Activated CD4-positive, alpha-beta T cell treated with anti-CD3 and anti-CD28 coated beads, Interleukin-2, amount 50 U/mL, for 24 hours (primary cell): ENCODE measurements at regions not wholly inside any gene's neighbourhood (a gene's known extent, or its start where the extent isn't known, plus 50 kb on each side); places are given as distances from the start of the nearest gene placed in this dataset.
"Not testable (repeated sequence)": the region's sequence is repeated elsewhere in the genome, so short reads cannot be mapped to it uniquely, and the experiment has no call there.

Source experiments
- DNase-seq, 2 donors: peaks; one replicate each; pipeline ENCODE4 v3.0.0-alpha.2; 2020; ENCODE audit warnings: low read depth in 1 of 2, low spot score in 1 of 2

DNA sequence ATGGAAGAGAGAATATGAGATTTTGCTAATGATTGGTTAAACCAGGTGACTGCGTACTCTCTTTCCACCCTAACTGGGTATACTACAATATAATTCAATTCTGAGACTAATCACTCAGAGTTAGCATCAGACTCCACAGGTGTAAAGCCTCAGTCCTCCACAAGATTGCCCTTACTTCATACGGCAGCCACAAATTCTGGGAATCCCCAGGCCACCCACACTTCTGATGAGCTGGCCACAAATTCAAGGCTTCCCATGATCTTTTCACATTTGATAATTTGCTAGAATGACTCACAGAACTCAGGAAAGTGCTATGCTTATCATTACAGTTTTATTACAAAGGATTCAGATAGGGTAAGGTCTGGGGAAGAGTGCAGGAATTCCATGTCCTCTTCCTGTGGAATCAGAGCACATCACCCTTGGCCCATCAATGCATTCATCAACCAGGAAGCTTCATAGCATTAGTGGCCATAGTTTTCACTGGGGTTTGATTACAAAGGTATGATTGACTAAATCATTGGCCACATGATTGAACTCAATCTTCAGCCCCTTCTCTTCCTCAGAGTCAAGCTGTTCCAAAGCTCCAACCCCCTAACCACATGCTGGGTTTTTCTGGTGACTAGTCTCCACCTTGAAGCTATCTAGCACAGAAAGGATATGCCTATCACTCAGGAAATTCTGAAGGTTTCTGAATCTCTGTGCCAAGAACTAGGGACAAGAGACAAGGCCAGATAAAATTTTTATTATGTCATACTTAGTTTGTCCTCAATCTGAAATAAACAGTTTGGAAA lies 131.7 kb downstream of the HHIPL2 start:
- no peak for DNase-seq

DNA sequence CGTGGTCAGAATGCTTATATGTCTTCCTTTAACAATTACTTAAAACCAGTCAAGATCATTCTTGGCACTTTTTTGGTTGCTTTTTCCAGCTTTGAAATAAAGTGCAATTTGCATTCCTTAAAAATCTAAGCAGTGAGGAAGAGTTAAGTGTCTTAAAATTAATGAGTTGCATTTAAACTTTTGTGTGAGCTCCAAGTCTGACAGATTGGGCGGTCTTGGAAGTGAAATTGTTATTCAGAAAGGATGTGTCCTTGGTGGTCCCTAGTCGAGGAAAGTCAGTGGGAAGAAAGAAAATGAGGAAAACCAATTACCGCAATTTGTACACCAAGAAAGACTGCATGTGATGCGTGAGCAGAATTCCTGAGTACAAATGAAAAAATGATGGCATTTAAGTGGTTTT lies 132.5 kb downstream of the HHIPL2 start:
- no peak for DNase-seq

DNA sequence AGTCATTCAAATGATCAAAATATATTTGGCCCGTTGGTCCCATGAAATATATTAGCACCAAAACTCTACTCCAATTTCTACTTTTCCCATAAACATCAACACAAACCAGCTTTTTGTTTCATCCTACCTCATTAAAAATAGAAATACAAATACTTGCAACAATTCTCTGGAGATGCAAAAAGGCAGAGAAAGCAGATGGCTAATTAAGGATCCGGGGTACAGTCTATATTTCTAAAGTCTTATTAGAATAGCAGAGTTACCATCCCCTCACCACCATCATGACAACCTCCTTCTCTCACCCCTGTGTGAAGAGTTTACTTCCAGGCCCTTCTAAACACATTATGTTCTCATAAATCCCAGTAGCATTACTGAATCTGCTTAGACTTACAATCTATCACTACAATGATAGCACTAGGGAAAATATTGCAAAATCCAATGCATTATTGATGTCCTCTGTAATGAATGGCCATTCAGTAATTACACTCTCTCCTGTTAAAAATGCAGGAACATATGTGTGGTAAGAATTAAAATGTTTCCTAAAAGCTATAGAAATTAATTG lies 133.8 kb downstream of the HHIPL2 start:
- no peak for DNase-seq

DNA sequence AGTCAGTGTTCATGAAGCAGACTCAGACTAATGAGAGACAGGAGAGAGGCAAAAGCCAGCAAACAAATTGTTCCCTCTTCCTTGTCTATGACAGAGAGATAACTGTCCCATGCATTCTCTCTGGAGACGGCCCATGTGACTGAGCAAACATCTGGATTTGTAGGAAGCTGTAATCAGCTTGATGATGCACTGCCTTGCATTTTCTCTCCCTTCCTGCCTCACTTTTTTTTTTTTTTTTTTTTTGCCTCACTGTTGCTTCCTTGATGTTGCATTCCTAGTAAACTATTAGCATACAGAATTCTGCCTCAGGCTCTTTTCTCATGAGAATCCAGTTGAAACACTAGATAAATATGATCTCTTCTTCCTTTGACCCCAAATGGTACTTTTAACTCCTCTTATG lies 134.5 kb downstream of the HHIPL2 start:
- no peak for DNase-seq

DNA sequence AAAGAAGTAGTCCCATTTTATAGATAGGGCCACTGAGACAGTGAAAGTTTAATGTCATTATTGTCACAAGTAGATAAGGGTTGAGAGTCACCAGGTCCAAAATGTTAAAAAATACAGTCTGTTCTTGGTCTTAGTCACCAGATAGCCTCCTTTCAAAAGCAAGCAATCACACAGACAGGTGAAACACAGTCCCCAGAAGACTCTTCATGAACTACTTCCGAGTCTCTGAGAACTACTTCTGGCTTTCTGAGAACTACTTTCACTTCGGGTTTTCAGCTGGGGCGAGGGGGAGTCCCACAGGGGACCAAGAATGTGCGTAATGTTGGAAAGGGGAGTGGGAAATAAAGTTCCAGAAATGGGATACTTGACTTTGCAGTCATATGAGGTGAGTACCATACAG lies 143.2 kb downstream of the HHIPL2 start:
- no peak for DNase-seq

DNA sequence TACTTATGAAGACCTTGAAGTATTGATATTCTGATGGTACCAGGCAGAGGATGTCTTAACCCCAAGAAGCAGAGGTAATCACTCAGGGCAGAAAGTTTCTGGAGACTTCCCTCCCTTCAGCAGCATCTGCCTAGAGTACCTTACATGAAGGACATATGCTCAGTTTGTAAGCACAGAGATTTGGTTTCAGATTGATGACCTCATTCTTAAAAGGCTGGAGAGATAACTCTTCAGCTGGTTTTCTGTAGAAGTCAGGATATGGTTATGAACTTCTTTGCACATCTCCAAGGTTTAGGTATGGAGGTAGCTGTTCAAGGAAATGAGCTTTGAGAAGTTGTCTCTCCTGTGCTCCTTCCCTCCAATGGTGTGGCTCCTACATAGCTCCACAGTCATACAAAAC lies 148.7 kb downstream of the HHIPL2 start:
- no peak for DNase-seq

DNA sequence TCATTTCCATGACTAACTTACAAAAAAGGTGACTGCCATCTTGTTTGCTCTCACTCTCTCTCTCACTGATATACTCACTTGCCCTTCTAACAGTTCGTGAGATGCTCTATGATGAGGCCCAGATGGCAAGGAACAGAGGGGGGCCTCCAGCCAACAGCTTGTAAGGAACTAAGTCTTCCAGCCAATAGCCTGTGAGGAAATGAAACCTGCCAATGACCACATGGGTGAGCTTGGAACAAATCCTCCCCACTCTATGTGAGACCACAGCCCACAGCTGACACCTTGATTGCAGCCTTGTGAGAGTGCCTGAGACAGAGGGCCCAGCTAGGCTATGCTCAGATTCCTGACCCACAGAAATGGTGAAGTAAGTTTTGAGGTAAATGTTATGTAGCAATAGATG lies 153.7 kb downstream of the HHIPL2 start:
- no peak for DNase-seq

DNA sequence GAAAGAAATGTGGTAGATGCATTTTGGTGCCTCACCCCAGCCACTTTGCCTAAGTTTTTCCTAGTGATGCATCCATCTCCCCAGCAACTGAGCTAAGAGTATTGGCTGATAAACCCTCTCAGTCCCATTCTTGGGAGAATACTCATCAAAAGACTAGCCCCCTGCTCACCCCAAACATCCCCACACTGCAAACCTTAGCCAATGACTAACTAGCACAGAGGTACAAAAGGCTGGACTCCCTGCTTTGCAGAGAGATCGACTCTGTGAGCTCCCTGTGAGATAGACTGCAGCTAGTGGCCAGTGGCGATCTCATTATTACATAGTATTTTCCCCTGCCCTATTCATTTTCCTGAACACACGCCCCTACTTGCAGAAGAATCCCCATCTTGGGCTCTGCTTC lies 155.3 kb downstream of the HHIPL2 start:
- DNase-seq: no peak

DNA sequence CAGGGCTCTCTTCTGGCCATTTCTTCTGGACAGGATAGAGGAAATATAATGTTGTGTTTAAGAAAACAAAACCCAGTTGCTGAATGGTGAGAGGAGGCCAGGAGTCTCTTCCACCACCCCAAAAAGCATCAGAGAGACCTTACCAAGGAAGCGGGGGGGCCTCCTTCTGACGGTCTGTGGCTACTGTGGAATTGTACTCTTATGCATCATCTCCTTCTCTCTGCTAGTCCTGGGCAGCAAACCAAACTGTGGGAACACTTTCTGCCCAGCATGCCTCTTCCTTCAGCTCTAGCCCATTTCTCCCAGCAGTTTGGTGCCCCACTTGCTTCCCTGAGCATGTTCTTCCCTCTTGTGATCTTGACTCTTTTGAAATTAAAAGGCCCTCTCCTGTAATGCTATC lies 157.7 kb downstream of the HHIPL2 start:
- no peak for DNase-seq

DNA sequence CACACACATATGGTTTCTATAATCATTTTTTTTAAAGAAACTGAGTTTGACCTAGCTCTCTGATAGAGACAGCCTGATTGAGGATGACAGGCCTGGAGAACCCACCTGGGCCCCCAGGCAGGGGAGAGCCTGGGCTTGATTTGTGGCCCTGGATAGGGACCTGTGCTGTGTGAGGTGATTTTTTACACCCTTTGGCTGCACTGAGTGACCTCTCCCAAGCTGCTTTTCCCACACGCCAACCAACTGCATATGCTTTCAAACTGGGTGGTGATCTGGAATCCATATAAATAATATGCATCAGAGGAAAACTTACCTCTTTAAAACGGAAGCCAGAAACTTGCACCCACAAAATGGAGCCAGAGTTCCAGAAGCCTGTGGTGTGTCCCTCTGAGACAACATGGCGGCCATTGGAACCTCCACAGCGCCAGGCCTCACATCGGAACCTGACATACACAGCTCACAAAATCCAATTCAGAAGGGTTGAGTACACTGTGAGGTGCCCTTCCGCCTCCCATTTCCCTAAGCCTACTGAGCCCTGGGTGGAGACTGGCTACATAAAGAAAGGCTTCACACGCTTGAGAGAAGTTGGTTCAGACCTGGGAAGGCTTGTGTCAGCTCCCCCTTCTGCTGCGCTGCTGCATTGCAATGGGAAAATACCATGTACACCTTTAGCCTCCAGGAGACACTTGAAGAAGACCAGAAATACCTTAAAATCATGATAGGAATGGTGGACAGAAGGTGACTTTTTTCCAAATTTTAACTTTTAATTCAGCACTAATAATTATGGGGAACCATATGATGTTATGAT lies 160.7 kb downstream of the HHIPL2 start:
- DNase-seq: no peak

DNA sequence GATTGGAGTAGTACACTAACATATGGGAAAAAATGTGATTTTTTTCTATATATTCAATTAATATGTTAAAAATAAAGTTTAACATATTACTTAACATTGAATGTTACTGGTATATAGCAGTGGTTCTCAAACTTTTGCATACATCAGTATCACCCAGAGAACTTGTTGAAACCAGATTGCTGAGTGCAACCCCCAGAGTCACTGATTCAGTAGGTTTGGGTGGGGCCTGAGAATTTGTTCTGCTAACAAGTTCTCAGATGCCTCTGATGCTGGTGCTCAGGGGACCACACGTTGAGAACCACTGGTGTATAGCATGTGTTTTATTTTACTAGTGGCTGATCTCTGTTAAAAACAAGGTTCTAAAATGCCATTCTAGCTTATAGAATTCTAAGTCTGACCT lies 161.9 kb downstream of the HHIPL2 start:
- DNase-seq: no peak

DNA sequence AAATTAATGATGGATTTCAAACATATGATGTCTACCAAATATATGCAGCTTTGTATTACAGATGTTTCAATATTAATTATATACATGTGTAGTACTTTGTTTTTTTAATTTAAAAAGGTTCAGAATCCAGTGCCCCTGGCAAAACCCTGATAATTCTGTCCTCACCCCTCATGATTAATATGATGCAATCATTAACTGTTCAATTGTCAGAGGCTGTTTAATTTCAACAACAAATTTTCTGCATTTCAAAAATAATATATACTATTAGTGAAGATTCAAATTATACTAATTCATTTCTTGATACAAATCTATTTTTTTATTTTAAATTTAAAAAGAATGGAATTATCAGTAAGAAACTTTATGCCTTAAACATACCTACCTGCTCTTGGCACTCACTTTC lies 162.6 kb downstream of the HHIPL2 start:
- no peak for DNase-seq

DNA sequence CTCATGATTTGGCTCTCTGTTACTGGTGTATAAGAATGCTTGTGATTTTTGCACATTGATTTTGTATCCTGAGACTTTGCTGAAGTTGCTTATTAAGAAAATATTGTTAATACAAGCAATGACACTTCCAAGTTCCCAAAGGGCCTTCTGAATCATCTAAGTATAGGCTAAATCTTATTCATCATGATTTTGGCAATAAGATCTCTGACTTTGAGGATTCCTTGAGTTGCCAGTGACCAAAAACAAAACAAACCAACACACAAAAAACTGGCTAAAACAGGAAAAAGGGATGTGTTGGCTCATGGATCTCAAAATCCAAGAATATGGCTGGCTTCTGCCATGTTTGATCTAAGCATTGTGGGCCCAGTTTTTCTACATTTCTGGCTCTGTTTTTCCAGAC lies 163.4 kb downstream of the HHIPL2 start:
- no peak for DNase-seq

DNA sequence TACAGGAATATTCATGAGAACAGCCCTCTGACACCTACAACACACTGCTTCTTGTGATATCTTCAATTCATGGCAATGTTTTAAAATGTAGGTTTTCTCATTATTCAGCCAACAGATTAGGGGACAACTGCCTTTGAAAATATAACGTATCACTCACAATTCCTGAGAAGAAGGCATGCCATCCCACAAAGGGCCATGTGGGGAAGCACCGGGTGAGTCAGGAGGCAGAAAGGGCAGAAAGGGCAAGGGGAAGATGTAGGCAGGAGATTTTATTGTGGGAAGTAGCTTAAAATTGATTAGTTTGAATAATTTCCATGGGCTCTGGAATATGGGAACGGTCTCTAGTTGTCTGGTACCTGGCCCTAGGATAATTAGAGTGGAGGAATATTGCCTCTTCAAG lies 165.7 kb downstream of the HHIPL2 start:
- DNase-seq: no peak

DNA sequence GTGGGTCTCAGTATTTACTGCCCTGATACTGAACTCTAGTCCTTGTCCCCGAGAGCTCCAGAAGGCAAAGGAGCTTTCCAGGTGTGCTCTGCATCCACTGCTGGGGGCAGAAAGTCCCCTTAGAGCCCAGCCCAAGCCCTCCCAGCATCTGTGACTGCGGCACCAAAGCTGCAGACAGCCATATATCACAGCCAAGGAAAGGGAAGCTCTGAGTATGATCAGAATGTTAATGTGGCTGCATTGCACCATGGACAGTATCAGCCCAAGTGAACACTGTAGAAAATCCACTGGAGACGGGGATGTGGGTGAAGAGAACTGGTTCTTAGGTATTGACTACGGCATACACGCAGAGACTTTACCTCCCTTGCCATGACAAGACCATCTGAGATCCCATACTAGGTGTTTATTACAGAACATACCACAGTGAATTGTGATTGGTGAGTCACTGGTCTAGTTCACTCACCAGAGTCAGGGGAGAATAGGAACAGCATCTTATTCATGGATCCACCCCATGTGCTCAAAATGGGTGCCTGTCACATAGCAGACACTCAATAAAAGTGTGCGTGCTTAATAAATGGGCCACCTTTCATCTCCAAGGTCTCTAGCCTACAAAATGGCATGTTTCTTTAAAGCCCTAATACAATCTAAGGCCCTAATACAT lies 170.3 kb downstream of the HHIPL2 start:
- no peak for DNase-seq

DNA sequence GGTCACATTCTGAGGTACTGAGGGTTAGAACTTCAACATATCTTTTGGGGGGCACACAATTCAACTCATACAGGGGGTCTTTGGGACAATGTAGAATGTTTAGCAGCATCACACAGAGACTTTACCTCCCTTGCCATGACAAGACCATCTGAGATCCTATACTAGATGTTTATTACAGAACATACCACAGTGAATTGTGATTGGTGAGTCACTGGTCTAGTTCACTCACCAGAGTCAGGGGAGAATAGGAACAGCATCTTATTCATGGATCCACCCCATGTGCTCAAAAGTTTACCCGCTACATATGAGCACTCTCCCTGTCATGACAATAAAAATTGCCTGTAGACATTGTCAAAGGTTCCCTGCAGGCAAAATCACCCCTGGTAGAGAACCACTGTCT lies 171.1 kb downstream of the HHIPL2 start:
- not testable (repeated sequence) for DNase-seq

DNA sequence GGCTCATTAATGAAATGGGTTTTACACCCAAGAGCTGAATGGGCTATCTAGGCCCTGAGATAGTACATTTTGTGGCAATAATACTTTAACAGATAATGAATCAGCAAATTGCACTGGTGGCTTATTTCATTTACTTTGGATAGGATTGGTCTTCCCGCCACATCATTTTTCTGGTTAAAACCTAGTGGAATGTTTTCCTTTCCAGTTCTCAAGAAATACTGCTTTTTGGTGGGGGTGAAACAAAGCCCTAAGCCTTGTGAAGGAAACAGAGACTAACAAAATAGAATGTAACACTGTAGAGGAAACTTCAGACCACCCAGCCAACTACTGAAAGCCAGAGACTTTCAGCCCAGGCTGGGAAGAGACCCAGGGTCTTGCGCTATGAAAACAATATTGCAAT lies 172.2 kb downstream of the HHIPL2 start:
- no peak for DNase-seq

DNA sequence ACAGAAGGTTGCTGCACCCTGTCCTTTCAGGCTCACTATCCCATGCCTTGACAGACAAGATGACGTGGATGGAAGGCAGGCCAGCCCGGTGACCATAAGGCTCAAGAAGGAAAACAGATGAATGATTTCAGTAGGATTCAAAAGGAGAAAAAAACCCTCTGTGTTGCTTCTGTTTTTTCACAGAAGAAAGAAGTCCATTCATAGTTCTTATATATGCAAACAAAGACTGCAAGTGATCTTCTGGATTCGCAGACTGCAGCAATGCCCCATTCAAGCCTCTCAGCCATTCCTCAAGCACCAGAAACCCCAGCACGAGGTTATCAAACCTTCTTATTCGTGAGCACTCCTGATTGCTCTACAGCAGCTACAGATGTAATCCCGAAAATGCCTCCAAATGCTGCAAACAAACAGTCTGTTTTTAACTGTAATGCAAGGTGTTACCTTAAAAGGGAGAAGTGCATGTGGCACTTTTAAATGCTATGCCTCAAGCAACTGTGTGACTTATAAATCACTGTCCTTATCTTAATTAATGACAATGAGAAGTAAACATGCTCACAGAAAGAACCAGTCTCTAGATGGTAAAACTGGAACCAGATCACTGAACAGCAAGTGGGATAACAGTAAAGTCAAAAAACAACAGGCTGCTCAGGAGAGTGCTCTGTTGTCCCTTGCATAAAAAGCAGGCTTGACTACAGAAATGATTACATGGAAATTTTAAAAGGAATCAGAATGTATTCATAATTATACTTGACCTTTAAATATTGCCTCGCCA lies 173.9 kb downstream of the HHIPL2 start:
- DNase-seq: no peak

DNA sequence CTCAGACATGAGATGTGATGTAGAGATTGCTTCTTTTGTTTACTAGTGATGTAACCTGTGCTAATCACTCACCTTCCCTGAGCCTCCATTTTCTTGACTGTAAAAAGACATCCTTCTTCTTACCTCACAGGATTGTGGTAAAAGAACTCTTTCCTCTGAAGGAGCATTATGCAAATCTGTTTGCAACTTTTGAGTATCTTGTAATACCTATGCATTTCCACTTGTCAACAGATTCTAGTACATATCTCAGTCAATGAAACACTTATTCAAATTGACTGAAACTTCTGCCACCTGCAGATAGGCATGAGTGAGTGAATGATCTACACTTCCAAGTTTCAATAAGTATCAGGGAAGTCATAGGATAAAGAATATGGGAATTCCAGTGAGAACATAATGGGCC lies 174.7 kb downstream of the HHIPL2 start:
- DNase-seq: no peak

DNA sequence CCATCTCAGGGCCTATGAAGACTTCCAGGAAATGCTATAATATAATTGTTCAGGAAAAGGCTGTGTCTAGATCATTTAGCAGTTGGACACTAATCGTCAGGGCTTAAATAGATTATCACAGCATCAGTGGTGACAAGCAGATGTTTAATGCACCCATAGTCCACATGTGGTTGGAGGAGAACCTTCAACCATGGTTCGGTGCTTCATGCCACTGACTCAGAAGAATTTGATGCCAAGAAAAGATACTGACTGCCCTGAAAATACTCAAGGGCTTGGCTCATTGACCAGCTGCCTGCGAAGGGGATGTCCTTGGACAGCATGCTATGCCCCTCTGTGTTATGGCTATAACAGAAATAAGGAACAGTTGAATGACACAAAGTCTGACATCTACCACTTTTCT lies 175.7 kb downstream of the HHIPL2 start:
- no peak for DNase-seq
